Right cardiac atrium (tissue), 5 donors: ENCODE measurements at regions not wholly inside any gene's neighbourhood (a gene's known extent, or its start where the extent isn't known, plus 50 kb on each side); places are given as distances from the start of the nearest gene placed in this dataset.
"Not testable (repeated sequence)": the region's sequence is repeated elsewhere in the genome, so short reads cannot be mapped to it uniquely, and the experiment has no call there.

Source experiments
- ATAC-seq, 2 donors: fragments of 200-7000 bp; cut with Tn5 transposase; one replicate each; pipeline versions ENCODE4 v1.8.0 to v1.9.1; 2020; ENCODE audit warnings: moderate library complexity in 2 of 2, mild to moderate bottlenecking in 1 of 2
- DNase-seq, 3 donors: peaks; one replicate each; pipeline ENCODE4 v3.0.0-alpha.2; 2020
- H3K27ac ChIP-seq: one replicate; pipeline ENCODE4 v1.5.1; 2013; ENCODE audit warnings: mild to moderate bottlenecking, low read length, control low read depth, moderate library complexity
- H3K27me3 ChIP-seq: one replicate; pipeline ENCODE4 v1.6.1; 2013; ENCODE audit not compliant: control insufficient read depth, insufficient read depth
- H3K4me1 ChIP-seq: one replicate; pipeline ENCODE4 v1.6.1; 2013; ENCODE audit warnings: low read length; ENCODE audit not compliant: control insufficient read depth, insufficient read depth
- H3K4me3 ChIP-seq: one replicate; pipeline ENCODE4 v1.5.1; 2013; ENCODE audit warnings: low read length, control low read depth
- H3K9me3 ChIP-seq: one replicate; pipeline ENCODE4 v1.6.1; 2013; ENCODE audit warnings: low read length; ENCODE audit not compliant: control insufficient read depth
- WGBS: extraction: QIAGEN DNeasy Blood & Tissue Kit; methylation state at CpG from one replicate; pipeline ENCODE4 v1.1.7; 2013; 5-methylcytosine and 5-hydroxymethylcytosine counted together
- intact Hi-C, 4 donors: fragments of 100-400 bp; cut with DNase I; formaldehyde crosslinking; loops; one replicate each; pipeline versions ENCODE4 v1.11.0 to v1.14.0; 2022 to 2023
- donor health status: healthy with polysubstance abuse.
- donor health status: DM: no; HTN: yes; CAD: no.
- donor health status: DM: no; HTN: no; CAD: no.
- donor health status: DM: no; HTN: yes; CAD: no; lungs with severe emphysema.
- donor health status: DM: yes; HTN: yes; CAD: no.

DNA sequence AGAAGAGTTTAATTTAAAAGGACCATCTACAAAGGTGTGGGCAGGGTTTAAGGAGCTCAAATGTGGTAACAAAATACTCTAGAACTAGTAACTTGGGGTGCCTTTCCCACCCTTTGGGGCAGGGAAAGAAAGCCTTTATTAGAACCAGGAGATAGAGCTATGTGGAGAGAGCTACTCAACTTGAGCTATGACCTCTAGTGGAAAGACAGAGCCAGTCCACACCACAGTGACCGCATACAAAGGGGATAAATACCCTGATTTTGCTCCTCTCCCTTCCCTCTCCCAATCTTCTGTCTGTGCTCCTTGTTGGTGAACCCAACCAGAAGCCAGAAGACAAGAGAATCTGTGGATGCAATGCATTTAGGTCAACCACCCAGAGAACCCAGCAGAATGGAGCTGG, 54.4 kb upstream of the JAK1 start:
- H3K9me3 ChIP-seq = no peaks in the 10 kb centered on the region
- intact Hi-C loops = no loop called here

DNA sequence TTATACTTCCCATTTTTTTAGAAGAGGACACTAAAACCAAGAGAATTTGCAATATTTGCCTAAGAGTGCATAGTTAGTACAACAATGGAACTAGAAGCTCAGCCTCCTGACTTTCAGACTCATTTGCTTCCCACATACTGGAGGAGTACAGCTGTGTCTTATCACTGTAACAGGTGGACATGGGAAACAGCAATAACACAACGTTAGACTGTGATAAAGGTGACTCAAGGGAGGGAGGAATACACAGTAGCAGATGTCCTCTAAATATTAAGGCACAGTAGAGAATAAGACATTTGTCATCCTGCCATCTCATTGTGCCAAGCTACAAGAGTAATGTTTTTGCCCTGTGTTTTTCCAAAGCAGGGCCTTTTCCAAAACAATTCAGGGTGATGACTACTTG, 55.4 kb upstream of the JAK1 start:
- Histone ChIP-seq H3K4me3 (no peak overlapping the region), H3K9me3 (no peaks in the 10 kb centered on the region), H3K27ac (no peak overlapping the region), H3K27me3 (no peaks in the 10 kb centered on the region), H3K4me1 (peaks cover 1% of the 10 kb centered on the region)
- ATAC-seq (peak in 1 of 2 donors; percentile 46), DNase-seq (no peak)
- intact Hi-C loops = no loop called here
- 16% methylated on average over 1 of the region's 1 CpG for WGBS

More for the DNA sequence above, 54.4 kb upstream of the JAK1 start:
- peaks cover 1% of the 10 kb centered on the region for H3K4me1 ChIP-seq
- 85% methylated on average over 1 of the region's 1 CpG for WGBS
- ATAC-seq = peak; percentile 57 to 71
- no peak overlapping the region for H3K4me3 ChIP-seq
- H3K27me3 ChIP-seq = no peaks in the 10 kb centered on the region
- no peak for DNase-seq
- H3K27ac ChIP-seq = no peak overlapping the region

DNA sequence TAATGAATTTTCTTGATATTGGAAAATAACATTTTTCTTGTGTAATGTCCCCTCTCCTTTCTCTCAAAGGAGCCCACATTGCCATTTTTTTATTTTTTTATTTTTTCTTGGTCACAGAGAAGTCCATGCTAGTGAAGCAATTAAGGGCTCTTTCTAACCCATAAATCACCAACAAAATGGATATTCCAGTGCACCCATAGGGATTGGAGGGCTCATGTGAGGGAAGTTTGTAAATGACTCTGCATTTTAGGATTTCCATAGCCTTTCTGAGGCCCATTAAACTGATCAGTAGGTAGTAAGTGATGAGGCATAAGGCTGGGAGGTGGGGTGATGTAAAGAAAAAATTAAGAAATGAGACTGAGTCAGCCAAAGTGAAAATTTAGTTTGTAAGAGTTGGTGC, 55.9 kb upstream of the JAK1 start:
- Histone ChIP-seq H3K4me1 (peaks cover 1% of the 10 kb centered on the region), H3K27ac (no peak overlapping the region), H3K4me3 (no peak overlapping the region), H3K27me3 (no peaks in the 10 kb centered on the region), H3K9me3 (no peaks in the 10 kb centered on the region)
- DNase-seq = no peak
- intact Hi-C loops = no loop called here
- ATAC-seq = no peak

DNA sequence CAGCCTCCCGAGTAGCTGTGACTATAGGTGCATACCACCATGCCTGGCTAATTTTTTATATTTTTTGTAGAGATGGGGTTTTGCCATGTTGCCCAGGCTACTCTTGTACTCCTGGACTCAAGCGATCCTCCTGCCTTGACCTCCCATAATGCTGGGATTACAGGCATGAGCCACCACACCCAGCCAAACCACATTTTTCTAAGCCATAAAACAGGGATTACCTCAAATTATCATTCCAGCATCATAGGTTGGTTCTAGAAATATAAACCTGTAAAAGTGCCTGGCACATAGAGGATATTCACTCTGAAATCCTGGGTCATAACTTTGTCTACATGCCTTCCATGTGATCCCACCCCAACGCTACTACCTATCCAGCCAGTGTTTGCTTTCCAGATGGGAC, 59.4 kb upstream of the JAK1 start:
- ATAC-seq (no peak), DNase-seq (no peak)
- no peak overlapping the region for H3K4me3 ChIP-seq
- no peak overlapping the region for H3K27ac ChIP-seq
- 95% methylated on average over 3 of the region's 3 CpGs for WGBS
- peaks cover 6% of the 10 kb centered on the region for H3K4me1 ChIP-seq
- no peaks in the 10 kb centered on the region for H3K9me3 ChIP-seq
- H3K27me3 ChIP-seq = no peaks in the 10 kb centered on the region
- intact Hi-C loops = no loop called here

DNA sequence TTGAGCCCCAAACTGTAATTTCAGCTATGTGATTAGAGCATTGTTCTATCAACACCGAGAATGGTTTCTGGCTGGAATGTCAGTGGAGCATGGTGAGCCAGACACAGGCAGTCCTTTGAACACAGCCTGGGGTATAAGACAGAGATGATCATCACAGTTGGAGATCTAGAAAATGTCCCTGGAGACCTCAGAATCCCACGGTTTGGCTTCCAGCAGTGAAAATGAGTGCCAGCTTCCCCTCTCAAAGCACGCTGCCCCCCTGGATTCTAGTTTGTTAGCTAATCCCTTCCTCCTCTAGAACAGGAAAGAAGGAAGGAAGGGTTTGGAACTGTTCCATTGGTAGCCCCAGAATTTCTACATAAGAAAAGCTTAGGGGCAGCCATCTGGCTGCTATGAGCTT, 59.9 kb upstream of the JAK1 start:
- DNase-seq = no peak
- Histone ChIP-seq H3K9me3 (no peaks in the 10 kb centered on the region), H3K27ac (no peak overlapping the region), H3K4me1 (peaks cover 6% of the 10 kb centered on the region), H3K4me3 (no peak overlapping the region), H3K27me3 (no peaks in the 10 kb centered on the region)
- no peak for ATAC-seq
- WGBS = 27% methylated on average over 3 of the region's 3 CpGs
- intact Hi-C loops = no loop called here

DNA sequence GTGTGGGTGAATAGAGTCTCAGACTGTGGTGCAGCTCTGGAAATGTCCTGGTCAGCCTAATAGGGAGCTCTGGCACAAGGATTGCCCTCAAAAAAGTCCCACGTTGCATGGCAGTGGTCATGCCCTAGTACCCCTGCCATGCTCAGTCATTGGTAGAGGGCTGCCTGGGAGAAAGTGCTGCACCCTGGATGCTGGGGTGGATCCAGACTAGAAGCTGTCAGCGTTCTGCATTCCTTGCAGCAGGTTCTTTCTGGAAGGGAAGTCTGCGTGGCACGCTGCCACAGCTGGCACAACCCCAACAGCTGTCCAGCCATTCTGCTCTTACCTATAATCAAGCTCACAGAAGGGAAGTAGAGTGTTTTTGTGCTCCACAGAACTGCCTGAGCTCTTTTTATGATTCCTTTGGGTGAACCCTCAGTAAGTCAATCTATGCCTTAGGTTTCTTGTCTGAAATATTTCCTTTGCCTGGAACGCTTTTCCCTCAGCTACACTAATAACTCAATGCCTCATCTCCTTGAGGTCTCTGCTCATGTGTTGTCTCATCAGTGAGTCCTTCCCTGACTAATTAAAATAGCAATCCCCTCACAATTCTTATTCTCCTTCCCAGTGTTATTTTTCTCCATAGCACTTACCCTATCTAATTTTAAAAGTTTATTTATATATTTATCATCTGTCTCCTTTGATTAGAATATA, 61.5 kb upstream of the JAK1 start:
- 41% methylated on average over 5 of the region's 5 CpGs for WGBS
- peaks cover 5% of the 10 kb centered on the region for H3K4me1 ChIP-seq
- ATAC-seq = peak; percentile 56 to 65
- H3K4me3 ChIP-seq = no peak overlapping the region
- no peaks in the 10 kb centered on the region for H3K27me3 ChIP-seq
- no peak overlapping the region for H3K27ac ChIP-seq
- intact Hi-C loops = no loop called here
- no peaks in the 10 kb centered on the region for H3K9me3 ChIP-seq
- peak; percentile 47 to 86 (median 85) for DNase-seq

DNA sequence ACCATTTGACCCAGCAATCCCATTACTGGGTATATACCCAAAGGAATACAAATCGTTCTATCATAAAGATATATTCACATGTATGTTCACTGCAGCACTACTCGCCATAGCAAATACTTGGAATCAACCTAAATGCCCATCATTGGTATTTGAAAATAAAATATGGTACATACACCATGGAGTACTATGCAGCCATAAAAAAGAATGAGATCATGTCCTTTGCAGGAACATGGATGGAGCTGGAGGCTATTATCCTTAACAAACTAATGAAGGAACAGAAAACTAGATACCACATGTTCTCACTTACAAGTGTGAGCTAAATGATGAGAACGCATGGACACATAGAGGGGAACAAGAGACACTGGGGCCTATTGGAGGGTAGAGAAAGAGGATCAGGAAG, 63.1 kb upstream of the JAK1 start:
- H3K27me3 ChIP-seq, H3K4me1 ChIP-seq, H3K9me3 ChIP-seq, ATAC-seq, H3K27ac ChIP-seq, DNase-seq, intact Hi-C loops, H3K4me3 ChIP-seq: not testable (repeated sequence)
- 97% methylated on average over 3 of the region's 3 CpGs for WGBS

DNA sequence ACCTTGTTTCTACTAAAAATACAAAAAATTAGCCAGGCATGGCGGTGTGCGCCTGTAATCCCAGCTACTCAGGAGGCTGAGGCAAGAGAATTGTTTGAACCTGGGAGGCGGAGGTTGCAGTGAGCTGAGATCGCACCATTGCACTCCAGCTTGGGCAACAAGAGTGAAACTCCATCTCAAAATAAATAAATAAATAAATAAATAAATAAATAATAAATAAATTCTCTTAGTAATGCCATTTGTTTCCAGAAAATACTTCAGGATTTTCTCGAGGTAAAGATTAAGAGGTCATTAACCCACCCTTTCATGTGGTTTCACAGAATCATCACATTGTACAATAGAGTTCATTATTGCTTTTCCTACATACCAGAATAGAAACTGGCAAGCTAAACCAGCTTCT, 68.5 kb upstream of the JAK1 start:
- H3K4me3 ChIP-seq, H3K27ac ChIP-seq, intact Hi-C loops, H3K4me1 ChIP-seq, ATAC-seq, H3K27me3 ChIP-seq, DNase-seq, H3K9me3 ChIP-seq: not testable (repeated sequence)
- 90% methylated on average over 5 of the region's 5 CpGs for WGBS

DNA sequence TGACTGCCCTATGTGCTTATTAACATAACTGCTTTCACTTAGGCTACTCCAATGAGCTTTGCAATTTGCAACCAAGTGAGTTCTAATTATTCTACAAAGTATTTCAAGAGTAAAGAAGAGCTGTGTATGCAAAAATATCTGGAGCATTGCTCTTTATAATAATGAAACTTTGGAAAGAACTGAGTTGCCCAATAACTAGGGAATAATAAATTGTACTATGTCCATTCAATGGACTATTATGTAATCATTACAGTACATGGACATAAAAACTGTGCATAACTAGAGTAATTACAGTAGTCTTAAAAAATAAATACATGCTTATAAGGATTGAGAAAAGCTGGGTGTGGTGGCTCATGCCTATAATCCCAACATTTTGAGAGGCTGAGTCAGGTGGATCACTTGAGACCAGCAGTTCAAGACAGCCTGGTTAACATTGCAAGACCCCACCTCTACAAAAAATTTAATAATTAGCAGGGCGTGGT, 70.3 kb upstream of the JAK1 start:
- no peak for ATAC-seq
- no peaks in the 10 kb centered on the region for H3K27me3 ChIP-seq

DNA sequence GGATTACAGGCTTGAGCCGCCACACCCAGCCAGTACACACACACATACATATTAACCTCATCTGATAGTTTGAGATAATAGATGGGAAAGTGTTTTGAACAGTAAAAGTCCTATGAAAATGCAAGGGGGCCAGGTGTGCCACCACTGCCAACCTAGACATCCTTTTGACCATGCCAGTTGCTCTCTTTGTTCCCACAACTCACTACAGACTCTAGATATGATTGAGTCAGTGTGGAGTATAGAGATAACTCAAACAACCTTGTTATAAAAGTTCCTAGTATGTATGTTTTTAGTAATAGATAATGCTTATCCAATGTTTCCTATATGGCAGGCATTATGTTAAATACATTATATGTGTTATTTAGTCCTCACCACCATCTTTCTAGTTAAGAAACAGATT, 72.7 kb upstream of the JAK1 start:
- no peaks in the 10 kb centered on the region for H3K9me3 ChIP-seq
- DNase-seq (no peak), ATAC-seq (no peak)
- no peak overlapping the region for H3K27ac ChIP-seq
- no peaks in the 10 kb centered on the region for H3K27me3 ChIP-seq
- peaks cover 6% of the 10 kb centered on the region for H3K4me1 ChIP-seq
- 95% methylated on average over 1 of the region's 1 CpG for WGBS
- H3K4me3 ChIP-seq = no peak overlapping the region
- intact Hi-C loops = no loop called here

More for the DNA sequence above, 70.3 kb upstream of the JAK1 start:
- WGBS = 96% methylated on average over 1 of the region's 1 CpG
- intact Hi-C loops = no loop called here
- Histone ChIP-seq H3K27ac (no peak overlapping the region), H3K9me3 (no peaks in the 10 kb centered on the region), H3K4me3 (no peak overlapping the region), H3K4me1 (peaks cover 8% of the 10 kb centered on the region)
- DNase-seq = no peak

DNA sequence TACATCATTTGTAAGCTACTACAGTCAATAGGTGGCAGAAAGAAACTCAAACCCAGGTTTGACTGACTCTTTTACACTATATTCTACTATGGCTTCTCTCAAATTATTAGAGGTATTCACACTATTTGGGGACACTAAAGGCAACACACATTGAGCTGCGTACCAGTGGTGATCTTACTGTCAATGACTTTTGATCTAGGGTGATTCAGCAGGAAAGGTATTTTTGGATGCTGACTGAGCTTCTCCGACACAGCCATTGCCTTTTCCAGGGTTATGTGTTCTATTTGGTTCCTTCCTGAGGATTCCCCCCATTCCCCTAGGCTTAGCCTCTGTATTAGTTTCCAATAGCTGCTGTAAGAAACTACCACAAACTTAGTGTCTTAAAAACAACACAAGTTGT, 73.2 kb upstream of the JAK1 start:
- 86% methylated on average over 2 of the region's 2 CpGs for WGBS
- DNase-seq = no peak
- intact Hi-C loops = no loop called here
- no peak overlapping the region for H3K27ac ChIP-seq
- no peaks in the 10 kb centered on the region for H3K9me3 ChIP-seq
- H3K4me1 ChIP-seq = peaks cover 6% of the 10 kb centered on the region
- no peak overlapping the region for H3K4me3 ChIP-seq
- no peak for ATAC-seq
- H3K27me3 ChIP-seq = no peaks in the 10 kb centered on the region

DNA sequence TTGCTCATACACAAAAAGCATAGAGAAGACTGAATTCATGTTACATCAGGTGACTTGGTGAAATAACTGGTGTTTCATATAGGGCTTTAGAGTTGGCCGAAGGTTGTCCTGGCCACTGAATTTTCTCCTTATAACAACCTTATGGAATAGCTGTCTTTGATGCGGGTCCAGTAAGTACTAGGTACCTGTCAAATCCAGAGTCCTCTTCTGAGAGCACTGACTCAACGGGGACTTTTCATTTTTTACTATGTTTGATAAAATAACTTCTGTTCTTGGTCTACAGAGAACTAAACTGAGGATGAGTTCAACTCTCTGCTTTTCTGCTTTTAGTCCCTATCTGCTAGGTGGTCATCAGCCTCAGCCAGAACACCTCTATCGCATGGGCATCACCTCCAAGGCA, 76.1 kb upstream of the JAK1 start:
- 95% methylated on average over 4 of the region's 4 CpGs for WGBS
- Histone ChIP-seq H3K4me1 (peaks cover 4% of the 10 kb centered on the region), H3K27me3 (no peaks in the 10 kb centered on the region), H3K27ac (no peak overlapping the region), H3K4me3 (no peak overlapping the region), H3K9me3 (no peaks in the 10 kb centered on the region)
- no peak for DNase-seq
- ATAC-seq = no peak
- intact Hi-C loops = no loop called here
